ENCODE measurements at regions not wholly inside any gene's neighbourhood (a gene's known extent, or its start where the extent isn't known, plus 50 kb on each side); places are given as distances from the start of the nearest gene placed in this dataset.
A peak's percentile ranks its signal among the peaks of the same experiment; 100 is the strongest.

GRCh38 chr9:85151741-85152140, 482.2 kb downstream of the NTRK2 start:
- no peak for DNase-seq (ENCODE audit: low read depth)

- no peak for DNase-seq (ENCODE audit: low read depth)
Measured at GRCh38 chr9:85151162-85151561, 481.6 kb downstream of the NTRK2 start.

GRCh38 chr9:85147046-85147640, 477.6 kb downstream of the NTRK2 start:
- no peak for DNase-seq (ENCODE audit: low read depth)

GRCh38 chr9:85142968-85143367, 473.4 kb downstream of the NTRK2 start:
- DNase-seq (ENCODE audit: low read depth): peak; percentile 25

- DNase-seq (ENCODE audit: low read depth): no peak
Measured at GRCh38 chr9:85142496-85142911, 473.0 kb downstream of the NTRK2 start.

- DNase-seq (ENCODE audit: low read depth): no peak
Measured at GRCh38 chr9:85137696-85138095, 468.2 kb downstream of the NTRK2 start.

GRCh38 chr9:85136987-85137386, 467.5 kb downstream of the NTRK2 start:
- no peak for DNase-seq (ENCODE audit: low read depth)

GRCh38 chr9:85136507-85136906, 467.0 kb downstream of the NTRK2 start:
- DNase-seq (ENCODE audit: low read depth): no peak

- DNase-seq (ENCODE audit: low read depth): no peak
Measured at GRCh38 chr9:85130764-85131163, 461.2 kb downstream of the NTRK2 start.

GRCh38 chr9:85130260-85130659, 460.7 kb downstream of the NTRK2 start:
- DNase-seq (ENCODE audit: low read depth): no peak

- DNase-seq (ENCODE audit: low read depth): no peak
Measured at GRCh38 chr9:85129514-85129913, 460.0 kb downstream of the NTRK2 start.

GRCh38 chr9:85118990-85119755, 449.6 kb downstream of the NTRK2 start:
- DNase-seq (ENCODE audit: low read depth): no peak

GRCh38 chr9:85117831-85118230, 448.3 kb downstream of the NTRK2 start:
- DNase-seq (ENCODE audit: low read depth): no peak

GRCh38 chr9:85115473-85115872, 445.9 kb downstream of the NTRK2 start:
- DNase-seq (ENCODE audit: low read depth): no peak

GRCh38 chr9:85114799-85115198, 445.3 kb downstream of the NTRK2 start:
- no peak for DNase-seq (ENCODE audit: low read depth)

GRCh38 chr9:85112933-85113418, 443.4 kb downstream of the NTRK2 start:
- no peak for DNase-seq (ENCODE audit: low read depth)

GRCh38 chr9:85112391-85112790, 442.9 kb downstream of the NTRK2 start:
- no peak for DNase-seq (ENCODE audit: low read depth)

GRCh38 chr9:85108746-85109145, 439.2 kb downstream of the NTRK2 start:
- no peak for DNase-seq (ENCODE audit: low read depth)

- DNase-seq (ENCODE audit: low read depth): no peak
Measured at GRCh38 chr9:85108229-85108628, 438.7 kb downstream of the NTRK2 start.

- DNase-seq (ENCODE audit: low read depth): no peak
Measured at GRCh38 chr9:85089188-85089969, 419.9 kb downstream of the NTRK2 start.

- no peak for DNase-seq (ENCODE audit: low read depth)
Measured at GRCh38 chr9:85081963-85082362, 412.4 kb downstream of the NTRK2 start.

GRCh38 chr9:85079349-85079748, 409.8 kb downstream of the NTRK2 start:
- no peak for DNase-seq (ENCODE audit: low read depth)

GRCh38 chr9:85077944-85078343, 408.4 kb downstream of the NTRK2 start:
- no peak for DNase-seq (ENCODE audit: low read depth)
